ENCODE measurements at regions not wholly inside any gene's neighbourhood (a gene's known extent, or its start where the extent isn't known, plus 50 kb on each side); places are given as distances from the start of the nearest gene placed in this dataset.

DNA sequence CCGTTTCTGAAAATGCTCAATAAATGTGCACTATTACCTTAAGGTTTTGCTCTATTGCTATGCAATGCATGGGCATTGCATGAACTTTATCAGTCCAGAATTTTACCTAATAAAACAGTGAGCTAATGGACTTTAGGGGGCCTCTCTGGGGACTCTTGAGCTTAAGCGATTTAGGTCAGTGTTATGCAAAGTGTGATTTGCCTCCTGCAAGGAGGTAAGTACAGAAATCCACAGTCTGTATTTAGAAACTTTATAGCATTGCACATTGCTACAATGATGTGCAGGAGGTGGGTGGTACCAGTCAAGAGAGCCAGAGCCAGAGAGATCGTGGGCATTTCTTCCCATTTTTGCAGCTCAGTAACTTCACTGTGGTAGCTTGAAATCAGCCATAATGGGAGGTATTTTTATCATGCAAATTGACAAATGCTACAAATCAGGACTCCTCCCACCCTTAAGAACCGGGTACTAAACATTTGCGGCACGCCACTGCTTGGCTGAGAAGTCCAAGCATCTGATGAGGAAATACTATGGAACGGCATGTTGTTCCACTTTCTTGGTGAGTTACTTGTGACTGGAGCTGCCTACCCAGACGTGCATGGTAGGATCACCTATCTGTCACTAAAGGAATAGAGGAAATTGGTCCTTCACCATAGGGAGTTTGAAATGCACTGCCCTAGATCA is 174.6 kb upstream of the PGRMC2 start:
- DNase-seq (ENCODE audit: low read depth in 1 of 2, low spot score in 1 of 2) = no peak
- TF ChIP-seq, protein P1, sequence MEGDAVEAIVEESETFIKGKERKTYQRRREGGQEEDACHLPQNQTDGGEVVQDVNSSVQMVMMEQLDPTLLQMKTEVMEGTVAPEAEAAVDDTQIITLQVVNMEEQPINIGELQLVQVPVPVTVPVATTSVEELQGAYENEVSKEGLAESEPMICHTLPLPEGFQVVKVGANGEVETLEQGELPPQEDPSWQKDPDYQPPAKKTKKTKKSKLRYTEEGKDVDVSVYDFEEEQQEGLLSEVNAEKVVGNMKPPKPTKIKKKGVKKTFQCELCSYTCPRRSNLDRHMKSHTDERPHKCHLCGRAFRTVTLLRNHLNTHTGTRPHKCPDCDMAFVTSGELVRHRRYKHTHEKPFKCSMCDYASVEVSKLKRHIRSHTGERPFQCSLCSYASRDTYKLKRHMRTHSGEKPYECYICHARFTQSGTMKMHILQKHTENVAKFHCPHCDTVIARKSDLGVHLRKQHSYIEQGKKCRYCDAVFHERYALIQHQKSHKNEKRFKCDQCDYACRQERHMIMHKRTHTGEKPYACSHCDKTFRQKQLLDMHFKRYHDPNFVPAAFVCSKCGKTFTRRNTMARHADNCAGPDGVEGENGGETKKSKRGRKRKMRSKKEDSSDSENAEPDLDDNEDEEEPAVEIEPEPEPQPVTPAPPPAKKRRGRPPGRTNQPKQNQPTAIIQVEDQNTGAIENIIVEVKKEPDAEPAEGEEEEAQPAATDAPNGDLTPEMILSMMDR (IDR thresholded peaks at IDR 0.05; ENCODE audit: low read depth, low read length) = no peak
- Histone ChIP-seq H3K27me3 (peaks cover 10% of the 10 kb centered on the region), H3K9me3 (ENCODE audit: low read depth) (no peaks in the 10 kb centered on the region), H3K4me1 (ENCODE audit: low read depth) (no peaks in the 10 kb centered on the region), H3K4me3 (no peak overlapping the region), H3K36me3 (no peaks in the 10 kb centered on the region), H3K27ac (no peak overlapping the region)

DNA sequence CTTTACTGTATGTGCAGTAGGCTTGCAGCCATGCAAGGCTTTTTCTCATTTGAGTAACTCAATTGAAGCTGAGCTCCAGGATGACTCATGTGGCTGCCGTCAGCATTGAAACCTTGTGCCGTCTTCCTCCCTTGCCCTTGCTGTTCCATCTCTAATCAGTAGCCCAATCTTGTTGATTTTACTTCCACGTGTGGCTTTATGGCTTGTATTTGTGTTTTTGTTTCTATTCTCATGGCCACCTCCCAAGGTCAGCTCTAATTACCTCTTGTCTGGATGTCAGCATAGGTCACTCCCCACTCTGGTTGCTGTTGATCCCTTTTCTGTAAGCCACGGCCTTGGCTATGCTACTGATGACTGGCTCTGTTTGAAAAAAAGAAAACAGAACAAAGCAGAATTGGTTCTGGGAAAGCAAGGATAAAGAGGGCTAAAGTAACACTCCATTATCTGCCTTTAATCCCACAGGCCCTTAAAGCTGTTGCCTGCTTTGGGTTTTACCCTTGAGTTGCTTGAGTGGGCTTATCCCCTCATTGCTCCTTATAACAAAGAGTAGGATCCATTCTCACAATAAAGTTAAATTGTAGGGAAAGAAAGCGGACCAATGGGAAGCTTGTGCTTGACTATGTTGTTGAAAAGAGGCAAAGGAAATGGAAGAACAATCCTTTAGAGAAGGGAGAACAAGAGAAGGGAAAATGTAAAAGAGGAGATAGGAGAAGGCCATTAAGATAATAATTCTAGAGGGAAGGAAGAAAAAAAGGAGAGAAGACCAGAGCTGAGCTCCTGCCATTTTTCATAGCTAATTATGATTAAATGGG is 173.9 kb upstream of the PGRMC2 start:
- no peaks in the 10 kb centered on the region for H3K9me3 ChIP-seq (ENCODE audit: low read depth)
- TF ChIP-seq, protein P1 (IDR thresholded peaks at IDR 0.05; ENCODE audit: low read depth, low read length) = no peak
- H3K27me3 ChIP-seq = peaks cover 10% of the 10 kb centered on the region
- no peak overlapping the region for H3K27ac ChIP-seq
- no peak overlapping the region for H3K4me3 ChIP-seq
- DNase-seq (ENCODE audit: low read depth in 1 of 2, low spot score in 1 of 2) = peak in 1 of 2 donors; percentile 82
- H3K4me1 ChIP-seq (ENCODE audit: low read depth) = no peaks in the 10 kb centered on the region
- no peaks in the 10 kb centered on the region for H3K36me3 ChIP-seq

DNA sequence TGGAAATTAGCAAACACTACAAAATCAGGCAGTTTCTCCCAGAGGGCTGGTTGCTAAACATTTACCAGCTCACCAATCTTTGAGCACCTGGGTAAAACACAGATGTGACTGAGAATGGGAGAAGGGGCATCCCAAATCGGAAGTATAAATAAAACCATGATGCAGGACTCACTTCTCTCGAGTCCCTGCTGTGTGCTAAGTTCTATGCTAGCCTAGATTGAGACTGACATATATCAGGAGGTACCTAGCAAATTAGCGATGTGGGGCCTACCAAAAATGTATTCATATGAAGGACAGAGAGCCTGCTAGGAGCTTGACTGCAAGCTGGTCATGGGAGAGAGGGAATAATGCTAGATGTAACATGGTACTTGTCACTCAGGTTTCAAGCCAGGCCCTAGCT is 171.9 kb upstream of the PGRMC2 start:
- no peak overlapping the region for H3K27ac ChIP-seq

DNA sequence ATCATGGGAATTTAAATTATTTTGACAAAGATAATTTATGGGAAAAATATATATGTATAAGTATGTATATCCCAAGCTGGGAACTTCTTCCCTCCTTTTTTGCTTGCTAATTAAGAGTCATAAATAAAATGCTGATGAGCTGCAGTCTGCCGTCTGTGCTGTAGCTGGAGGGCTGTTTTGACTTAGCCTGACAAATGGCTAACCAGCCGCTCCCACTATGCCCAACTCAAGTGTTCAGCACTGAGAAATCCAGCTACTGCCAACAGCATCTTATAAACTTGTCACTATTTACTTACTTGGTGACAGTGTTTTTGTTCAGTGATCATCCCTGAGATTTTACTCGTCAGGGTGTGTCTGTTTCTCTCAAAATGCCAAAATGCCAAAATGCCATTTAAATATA is 171.2 kb upstream of the PGRMC2 start:
- H3K9me3 ChIP-seq (ENCODE audit: low read depth) = no peaks in the 10 kb centered on the region
- TF ChIP-seq, protein P1 (IDR thresholded peaks at IDR 0.05; ENCODE audit: low read depth, low read length) = no peak
- no peaks in the 10 kb centered on the region for H3K36me3 ChIP-seq
- no peak overlapping the region for H3K4me3 ChIP-seq
- no peak overlapping the region for H3K27ac ChIP-seq
- no peak for DNase-seq (ENCODE audit: low read depth in 1 of 2, low spot score in 1 of 2)
- peaks cover 10% of the 10 kb centered on the region for H3K27me3 ChIP-seq
- H3K4me1 ChIP-seq (ENCODE audit: low read depth) = no peaks in the 10 kb centered on the region

More for the DNA sequence above, 171.9 kb upstream of the PGRMC2 start:
- H3K36me3 ChIP-seq = no peaks in the 10 kb centered on the region
- no peak for DNase-seq (ENCODE audit: low read depth in 1 of 2, low spot score in 1 of 2)
- no peak overlapping the region for H3K4me3 ChIP-seq
- H3K4me1 ChIP-seq (ENCODE audit: low read depth) = no peaks in the 10 kb centered on the region
- no peaks in the 10 kb centered on the region for H3K9me3 ChIP-seq (ENCODE audit: low read depth)
- H3K27me3 ChIP-seq = peaks cover 10% of the 10 kb centered on the region
- TF ChIP-seq, protein P1 (IDR thresholded peaks at IDR 0.05; ENCODE audit: low read depth, low read length) = no peak

DNA sequence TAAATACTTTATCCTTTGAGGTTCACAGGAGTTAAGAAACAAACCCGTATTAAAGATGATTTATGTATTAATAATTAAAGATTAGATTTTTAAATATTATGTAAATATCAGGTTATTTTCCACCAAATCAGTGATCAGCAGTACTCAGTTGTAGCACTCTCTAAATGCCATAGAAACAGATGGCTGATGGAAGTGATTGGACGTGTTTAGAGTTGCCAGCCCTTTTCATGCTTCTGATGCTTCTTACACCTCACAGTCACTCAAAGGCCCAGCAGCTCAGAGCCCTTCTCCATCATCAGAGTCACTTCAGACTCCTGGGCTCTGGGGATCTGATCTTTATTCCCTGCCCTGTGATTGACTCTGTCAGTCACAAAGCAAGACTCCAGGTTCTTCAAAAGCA is 170.1 kb upstream of the PGRMC2 start:
- no peak overlapping the region for H3K4me3 ChIP-seq
- H3K9me3 ChIP-seq (ENCODE audit: low read depth) = no peaks in the 10 kb centered on the region
- no peak overlapping the region for H3K27ac ChIP-seq
- no peaks in the 10 kb centered on the region for H3K4me1 ChIP-seq (ENCODE audit: low read depth)
- peaks cover 10% of the 10 kb centered on the region for H3K27me3 ChIP-seq
- TF ChIP-seq, protein P1 (IDR thresholded peaks at IDR 0.05; ENCODE audit: low read depth, low read length) = no peak
- no peaks in the 10 kb centered on the region for H3K36me3 ChIP-seq
- DNase-seq (ENCODE audit: low read depth in 1 of 2, low spot score in 1 of 2) = no peak
